PFSK-1 (cell line): ENCODE measurements at regions not wholly inside any gene's neighbourhood (a gene's known extent, or its start where the extent isn't known, plus 50 kb on each side); places are given as distances from the start of the nearest gene placed in this dataset.

Experiments
- POLR2AphosphoS5 ChIP-seq: IDR thresholded peaks from 2 replicates; pipeline ENCODE4 v1.6.1; 2012; ENCODE audit warnings: low read depth, mild to moderate bottlenecking, control low read depth, low read length, moderate library complexity
- SIN3A ChIP-seq: IDR thresholded peaks from 2 replicates; pipeline ENCODE4 v1.6.1; 2012; ENCODE audit warnings: mild to moderate bottlenecking, low read length, moderate library complexity, borderline replicate concordance; ENCODE audit not compliant: insufficient read depth
- TAF1 ChIP-seq: IDR thresholded peaks from 2 replicates; pipeline ENCODE4 v1.6.1; 2012; ENCODE audit warnings: low read length, control low read depth, borderline replicate concordance; ENCODE audit not compliant: insufficient read depth
- TF ChIP-seq, protein P1 (sequence below), 2 experiments: IDR thresholded peaks; 2 replicates each; pipeline versions ENCODE4 v1.6.1 to v1.8.0; 2011 to 2012; ENCODE audit warnings: low read depth in 2 of 2, low read length in 2 of 2, control low read depth in 1 of 2, inconsistent platforms in 1 of 2, mild to moderate bottlenecking in 1 of 2, moderate library complexity in 1 of 2; ENCODE audit not compliant: insufficient read depth in 1 of 2

DNA sequence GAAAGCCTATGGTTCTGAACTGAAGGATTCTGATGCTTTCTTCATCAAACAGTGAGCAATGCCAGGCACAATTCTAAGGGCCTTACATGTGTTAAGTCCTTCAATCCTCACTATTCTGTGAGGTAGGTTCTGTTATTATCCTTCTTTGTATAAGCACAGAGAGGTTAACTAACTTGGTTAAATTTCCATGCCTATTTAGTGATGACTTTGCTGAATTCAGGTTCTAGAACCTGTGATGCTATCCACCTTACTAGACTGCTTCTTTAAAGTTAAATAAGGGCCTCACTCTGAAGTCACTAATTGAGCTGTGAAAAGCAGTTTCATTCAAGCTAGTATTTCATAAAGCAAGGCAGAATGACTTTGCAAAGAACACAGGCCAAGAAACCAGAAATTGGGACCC lies 138.9 kb upstream of the PARP11 start:
- TF ChIP-seq POLR2AphosphoS5, result no peak
- TF ChIP-seq, protein P1, sequence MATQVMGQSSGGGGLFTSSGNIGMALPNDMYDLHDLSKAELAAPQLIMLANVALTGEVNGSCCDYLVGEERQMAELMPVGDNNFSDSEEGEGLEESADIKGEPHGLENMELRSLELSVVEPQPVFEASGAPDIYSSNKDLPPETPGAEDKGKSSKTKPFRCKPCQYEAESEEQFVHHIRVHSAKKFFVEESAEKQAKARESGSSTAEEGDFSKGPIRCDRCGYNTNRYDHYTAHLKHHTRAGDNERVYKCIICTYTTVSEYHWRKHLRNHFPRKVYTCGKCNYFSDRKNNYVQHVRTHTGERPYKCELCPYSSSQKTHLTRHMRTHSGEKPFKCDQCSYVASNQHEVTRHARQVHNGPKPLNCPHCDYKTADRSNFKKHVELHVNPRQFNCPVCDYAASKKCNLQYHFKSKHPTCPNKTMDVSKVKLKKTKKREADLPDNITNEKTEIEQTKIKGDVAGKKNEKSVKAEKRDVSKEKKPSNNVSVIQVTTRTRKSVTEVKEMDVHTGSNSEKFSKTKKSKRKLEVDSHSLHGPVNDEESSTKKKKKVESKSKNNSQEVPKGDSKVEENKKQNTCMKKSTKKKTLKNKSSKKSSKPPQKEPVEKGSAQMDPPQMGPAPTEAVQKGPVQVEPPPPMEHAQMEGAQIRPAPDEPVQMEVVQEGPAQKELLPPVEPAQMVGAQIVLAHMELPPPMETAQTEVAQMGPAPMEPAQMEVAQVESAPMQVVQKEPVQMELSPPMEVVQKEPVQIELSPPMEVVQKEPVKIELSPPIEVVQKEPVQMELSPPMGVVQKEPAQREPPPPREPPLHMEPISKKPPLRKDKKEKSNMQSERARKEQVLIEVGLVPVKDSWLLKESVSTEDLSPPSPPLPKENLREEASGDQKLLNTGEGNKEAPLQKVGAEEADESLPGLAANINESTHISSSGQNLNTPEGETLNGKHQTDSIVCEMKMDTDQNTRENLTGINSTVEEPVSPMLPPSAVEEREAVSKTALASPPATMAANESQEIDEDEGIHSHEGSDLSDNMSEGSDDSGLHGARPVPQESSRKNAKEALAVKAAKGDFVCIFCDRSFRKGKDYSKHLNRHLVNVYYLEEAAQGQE (IDR thresholded peaks at IDR 0.05; ENCODE audit: insufficient read depth in 1 of 2, low read depth in 2 of 2, low read length in 2 of 2), result no peak
- TF ChIP-seq SIN3A, result no peak
- no peak for TF ChIP-seq TAF1
